SK-N-SH (cell line): ENCODE measurements at regions not wholly inside any gene's neighbourhood (a gene's known extent, or its start where the extent isn't known, plus 50 kb on each side); places are given as distances from the start of the nearest gene placed in this dataset.
"Not testable (repeated sequence)": the region's sequence is repeated elsewhere in the genome, so short reads cannot be mapped to it uniquely, and the experiment has no call there.

ENCODE experiments used
- CTCF ChIA-PET: fragments of 300-600, 350-600 bp; formaldehyde crosslinking; extraction: SDS; loops from one replicate; lab custom pipeline; 2021; lab: Yijun Ruan, JAX
- POLR2A ChIA-PET: fragments of 350-600 bp; sonication (Branson Sonifier 250); formaldehyde crosslinking; extraction: SDS; loops from one replicate; lab custom pipeline; 2020; ENCODE audit warnings: antibody characterized with exemption, inconsistent platforms; lab: Yijun Ruan, JAX
- DNase-seq: peaks from one replicate; pipeline ENCODE4 v3.0.0; 2012
- H2AFZ ChIP-seq: fragments of 200-600 bp; sonication (generic); 2 replicates; pipeline ENCODE4 v1.8.1; 2016; ENCODE audit warnings: antibody characterized with exemption, mild to moderate bottlenecking, low read depth
- H3F3A ChIP-seq: fragments of 200-600 bp; sonication (generic); replicated peaks from 2 replicates; pipeline ENCODE3; 2016; ENCODE audit warnings: antibody characterized with exemption, mild to moderate bottlenecking; ENCODE audit not compliant: insufficient read depth
- H3K27ac ChIP-seq, 2 experiments: fragments of 200-500 bp in 1 of 2; fragments of 200-600 bp in 1 of 2; sonication (Bioruptor generic) in 1 of 2; sonication (generic), shearing (Covaris generic) in 1 of 2; 2 replicates each; pipeline versions ENCODE4 v1.5.1 to v1.6.1; 2014 to 2016; ENCODE audit warnings: low read depth in 2 of 2, inconsistent platforms in 1 of 2, low read length in 1 of 2, mild to moderate bottlenecking in 1 of 2, mixed read lengths in 1 of 2
- H3K27me3 ChIP-seq: fragments of 200-600 bp; sonication (generic), shearing (Covaris generic); 2 replicates; pipeline ENCODE4 v1.6.1; 2016; ENCODE audit warnings: mixed run types; ENCODE audit not compliant: insufficient read depth
- H3K36me3 ChIP-seq, 2 experiments: fragments of 200-500 bp in 1 of 2; fragments of 200-600 bp in 1 of 2; sonication (Bioruptor generic) in 1 of 2; sonication (generic) in 1 of 2; replicated peaks in 1 of 2; 2 replicates each; pipeline versions ENCODE3 to v1.5.1; 2014 to 2016; ENCODE audit warnings: low read length in 1 of 2, mild to moderate bottlenecking in 1 of 2; ENCODE audit not compliant: insufficient read depth in 2 of 2, control insufficient read depth in 1 of 2
- H3K4me1 ChIP-seq, 2 experiments: fragments of 200-500 bp in 1 of 2; fragments of 200-600 bp in 1 of 2; sonication (Bioruptor generic) in 1 of 2; sonication (generic), shearing (Covaris generic) in 1 of 2; 2 replicates each; pipeline versions ENCODE4 v1.5.1 to v1.6.1; 2014 to 2016; ENCODE audit warnings: low read depth in 1 of 2, low read length in 1 of 2, mixed run types in 1 of 2; ENCODE audit not compliant: insufficient read depth in 2 of 2, control insufficient read depth in 1 of 2
- H3K4me2 ChIP-seq: fragments of 200-600 bp; sonication (generic), shearing (Covaris generic); 2 replicates; pipeline ENCODE4 v1.6.1; 2017; ENCODE audit warnings: mixed run types
- H3K4me3 ChIP-seq, 2 experiments: fragments of 200-500 bp in 1 of 2; fragments of 200-600 bp in 1 of 2; sonication (Bioruptor generic) in 1 of 2; sonication (generic), shearing (Covaris generic) in 1 of 2; 2 replicates each; pipeline versions ENCODE4 v1.5.1 to v1.8.1; 2014 to 2016; ENCODE audit warnings: low read depth in 2 of 2, inconsistent platforms in 1 of 2, low read length in 1 of 2, mild to moderate bottlenecking in 1 of 2, mixed read lengths in 1 of 2, moderate library complexity in 1 of 2
- H3K79me2 ChIP-seq: fragments of 200-600 bp; sonication (generic); 2 replicates; pipeline ENCODE4 v1.8.1; 2017; ENCODE audit warnings: mild to moderate bottlenecking; ENCODE audit not compliant: insufficient read depth
- H3K9ac ChIP-seq: fragments of 200-600 bp; sonication (generic); 2 replicates; pipeline ENCODE4 v1.6.1; 2017; ENCODE audit warnings: mixed run types
- H3K9me2 ChIP-seq: fragments of 200-600 bp; sonication (generic); 2 replicates; pipeline ENCODE4 v1.6.1; 2017; ENCODE audit warnings: mixed run types
- H3K9me3 ChIP-seq: fragments of 200-600 bp; sonication (generic); 2 replicates; pipeline ENCODE4 v1.6.1; 2017; ENCODE audit warnings: mixed run types, mild to moderate bottlenecking, moderate library complexity
- H4K20me1 ChIP-seq: fragments of 200-600 bp; sonication (generic); 2 replicates; pipeline ENCODE4 v1.6.1; 2017; ENCODE audit warnings: mild to moderate bottlenecking, mixed run types; ENCODE audit not compliant: insufficient read depth
- CHD2 ChIP-seq: fragments of 150-350 bp; IDR thresholded peaks from 2 replicates; pipeline ENCODE4 v1.6.1; 2018; ENCODE audit warnings: low read length; ENCODE audit not compliant: partially characterized antibody
- CTCF ChIP-seq: fragments of 200-600 bp; sonication (generic); IDR thresholded peaks from 2 replicates; pipeline ENCODE4 v1.6.1; 2017; ENCODE audit warnings: antibody characterized with exemption, mild to moderate bottlenecking, moderate library complexity
- EZH2phosphoT487 ChIP-seq: fragments of 200-600 bp; sonication (generic); IDR thresholded peaks from 2 replicates; pipeline ENCODE4 v1.6.1; 2017; ENCODE audit warnings: low read depth, mixed run types, mild to moderate bottlenecking, antibody characterized with exemption, moderate library complexity, borderline replicate concordance
- FOSL2 ChIP-seq: IDR thresholded peaks from 2 replicates; pipeline ENCODE4 v1.4.0; 2012; ENCODE audit warnings: low read depth, mild to moderate bottlenecking, moderate library complexity, borderline replicate concordance
- FOXJ3 ChIP-seq: sonication (generic); formaldehyde crosslinking; IDR thresholded peaks from 2 replicates; pipeline ENCODE4 v1.5.1; 2020; ENCODE audit warnings: mild to moderate bottlenecking, missing genetic modification reagents
- GABPA ChIP-seq: IDR thresholded peaks from 2 replicates; pipeline ENCODE4 v1.4.0; 2012; ENCODE audit warnings: low read depth, mild to moderate bottlenecking
- GATA2 ChIP-seq: sonication (generic); formaldehyde crosslinking; IDR thresholded peaks from 2 replicates; pipeline ENCODE4 v1.5.0; 2020; ENCODE audit warnings: mild to moderate bottlenecking, missing genetic modification reagents
- JUND ChIP-seq: IDR thresholded peaks from 2 replicates; pipeline ENCODE4 v1.4.0; 2012
- MEF2A ChIP-seq: IDR thresholded peaks from 2 replicates; pipeline ENCODE4 v1.4.0; 2012; ENCODE audit warnings: low read depth, borderline replicate concordance
- RAD21 ChIP-seq: IDR thresholded peaks from 2 replicates; pipeline ENCODE4 v1.6.1; 2012; ENCODE audit warnings: mild to moderate bottlenecking, low read length
- REST ChIP-seq: IDR thresholded peaks from 2 replicates; pipeline ENCODE4 v1.6.1; 2012; ENCODE audit warnings: mild to moderate bottlenecking, low read depth, low read length, moderate library complexity
- RXRA ChIP-seq: IDR thresholded peaks from 2 replicates; pipeline ENCODE4 v1.4.0; 2012; ENCODE audit warnings: low read depth, mild to moderate bottlenecking, borderline replicate concordance
- SIN3A ChIP-seq: IDR thresholded peaks from 2 replicates; pipeline ENCODE4 v1.6.1; 2012; ENCODE audit warnings: low read depth, mild to moderate bottlenecking, low read length, moderate library complexity, borderline replicate concordance
- SMC3 ChIP-seq: IDR thresholded peaks from 2 replicates; pipeline ENCODE4 v1.6.1; 2012; ENCODE audit warnings: low read depth, low read length, improper control_type of control experiment
- TCF12 ChIP-seq: IDR thresholded peaks from 2 replicates; pipeline ENCODE4 v1.4.0; 2012
- TEAD4 ChIP-seq: IDR thresholded peaks from 2 replicates; pipeline ENCODE4 v1.4.0; 2012; ENCODE audit warnings: mild to moderate bottlenecking, borderline replicate concordance; ENCODE audit not compliant: insufficient read depth
- YY1 ChIP-seq: IDR thresholded peaks from 2 replicates; pipeline ENCODE4 v1.4.0; 2012; ENCODE audit warnings: low read depth, mild to moderate bottlenecking
- ZBTB33 ChIP-seq: IDR thresholded peaks from 2 replicates; pipeline ENCODE4 v1.4.0; 2012; ENCODE audit warnings: low read depth, borderline replicate concordance
- WGBS: methylation state at CpG from one replicate; pipeline ENCODE4 v1.1.6; 2017; ENCODE audit warnings: low lambda C conversion rate; 5-methylcytosine and 5-hydroxymethylcytosine counted together
- TF ChIP-seq, protein P1 (sequence below): IDR thresholded peaks from 2 replicates; pipeline ENCODE4; 2012

- Histone ChIP-seq H3K27me3 (peaks cover 4% of the 10 kb centered on the region; the same call in 1 of the 2 replicates), H3K36me3 (no peaks in the 10 kb centered on the region), H3K4me2 (no peak overlapping the region), H3K79me2 (no peaks in the 10 kb centered on the region), H2AFZ (no peak overlapping the region), H3K4me3 (no peak overlapping the region), H4K20me1 (no peaks in the 10 kb centered on the region), H3K9me2 (no peaks in the 10 kb centered on the region), H3K4me1 (no peaks in the 10 kb centered on the region), H3K27ac (no peak overlapping the region), H3F3A (no peaks in the 10 kb centered on the region), H3K9ac (no peak overlapping the region), H3K9me3 (no peaks in the 10 kb centered on the region)
- no peak for TF ChIP-seq JUND
- no peak for TF ChIP-seq REST
- no peak for TF ChIP-seq YY1
- no peak for TF ChIP-seq TCF12
- no peak for TF ChIP-seq RAD21
- no peak for TF ChIP-seq SIN3A
- TF ChIP-seq, protein P1, sequence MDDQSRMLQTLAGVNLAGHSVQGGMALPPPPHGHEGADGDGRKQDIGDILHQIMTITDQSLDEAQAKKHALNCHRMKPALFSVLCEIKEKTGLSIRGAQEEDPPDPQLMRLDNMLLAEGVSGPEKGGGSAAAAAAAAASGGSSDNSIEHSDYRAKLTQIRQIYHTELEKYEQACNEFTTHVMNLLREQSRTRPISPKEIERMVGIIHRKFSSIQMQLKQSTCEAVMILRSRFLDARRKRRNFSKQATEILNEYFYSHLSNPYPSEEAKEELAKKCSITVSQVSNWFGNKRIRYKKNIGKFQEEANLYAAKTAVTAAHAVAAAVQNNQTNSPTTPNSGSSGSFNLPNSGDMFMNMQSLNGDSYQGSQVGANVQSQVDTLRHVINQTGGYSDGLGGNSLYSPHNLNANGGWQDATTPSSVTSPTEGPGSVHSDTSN, result no peak
- TF ChIP-seq ZBTB33, result no peak
- no peak for TF ChIP-seq CHD2
- TF ChIP-seq SMC3, result no peak
- no peak for TF ChIP-seq RXRA
- no peak for TF ChIP-seq MEF2A
- no peak for TF ChIP-seq GABPA
- no peak for TF ChIP-seq FOSL2
- TF ChIP-seq FOXJ3 (CRISPR knock-in tag), result no peak
- no peak for TF ChIP-seq EZH2phosphoT487
- no peak for TF ChIP-seq GATA2 (CRISPR knock-in tag)
- TF ChIP-seq TEAD4, result no peak
- no peak for TF ChIP-seq CTCF
- POLR2A ChIA-PET, result no interaction called here
- DNase-seq, result no peak
- WGBS, result 10% methylated on average over 2 of the region's 4 CpGs
- CTCF ChIA-PET, result interaction anchor here (2.8 kb wide), 1 partner anchor 18 kb away, joined by 12 read pairs; no protein-coding TSS in a partner anchor
These were observed 59.3 kb upstream of the SELENOP start for GRCh38 chr5:42870882-42871418.

DNA sequence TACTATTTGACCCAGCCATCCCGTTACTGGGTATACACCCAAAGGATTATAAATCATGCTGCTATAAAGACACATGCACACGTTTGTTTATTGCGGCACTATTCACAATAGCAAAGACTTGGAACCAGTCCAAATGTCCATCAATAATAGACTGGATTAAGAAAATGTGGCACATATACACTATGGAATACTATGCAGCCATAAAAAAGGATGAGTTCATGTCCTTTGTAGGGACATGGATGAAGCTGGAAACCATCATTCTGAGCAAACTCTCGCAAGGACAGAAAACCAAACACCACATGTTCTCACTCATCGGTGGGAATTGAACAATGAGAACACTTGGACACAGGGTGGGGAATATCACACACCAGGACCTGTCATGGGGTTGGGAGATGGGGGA is 56.7 kb upstream of the SELENOP start:
- 14% methylated on average over 5 of the region's 5 CpGs for WGBS
- H3K27me3 ChIP-seq, H3K9me2 ChIP-seq, H3K9ac ChIP-seq, H3F3A ChIP-seq, H3K4me3 ChIP-seq, POLR2A ChIA-PET, H2AFZ ChIP-seq, H3K9me3 ChIP-seq, H3K79me2 ChIP-seq, H3K27ac ChIP-seq, CTCF ChIA-PET, H3K4me1 ChIP-seq, H3K4me2 ChIP-seq, H3K36me3 ChIP-seq, H4K20me1 ChIP-seq, DNase-seq: not testable (repeated sequence)
